ENCODE measurements at regions not wholly inside any gene's neighbourhood (a gene's known extent, or its start where the extent isn't known, plus 50 kb on each side); places are given as distances from the start of the nearest gene placed in this dataset.

DNA sequence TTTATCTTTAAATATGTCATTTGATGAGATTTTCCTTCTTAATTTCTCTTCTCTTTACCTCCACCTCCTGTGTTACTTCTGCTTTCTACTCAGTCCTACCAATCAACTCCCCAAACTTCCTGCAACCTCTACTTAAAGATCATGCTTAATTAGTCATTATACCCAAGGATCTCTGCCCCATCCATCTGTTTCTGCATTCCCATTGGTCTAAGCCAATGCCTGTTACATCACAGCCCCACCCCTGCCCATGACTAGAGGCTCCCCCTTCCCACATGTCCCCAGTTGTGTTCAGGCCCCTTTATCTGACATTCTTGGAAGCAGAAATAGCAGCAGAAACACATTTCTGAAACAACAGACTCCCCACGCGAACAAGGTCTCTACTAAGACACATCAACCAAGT is 319.1 kb upstream of the NFE2L3 start:
- TF ChIP-seq, protein P1, sequence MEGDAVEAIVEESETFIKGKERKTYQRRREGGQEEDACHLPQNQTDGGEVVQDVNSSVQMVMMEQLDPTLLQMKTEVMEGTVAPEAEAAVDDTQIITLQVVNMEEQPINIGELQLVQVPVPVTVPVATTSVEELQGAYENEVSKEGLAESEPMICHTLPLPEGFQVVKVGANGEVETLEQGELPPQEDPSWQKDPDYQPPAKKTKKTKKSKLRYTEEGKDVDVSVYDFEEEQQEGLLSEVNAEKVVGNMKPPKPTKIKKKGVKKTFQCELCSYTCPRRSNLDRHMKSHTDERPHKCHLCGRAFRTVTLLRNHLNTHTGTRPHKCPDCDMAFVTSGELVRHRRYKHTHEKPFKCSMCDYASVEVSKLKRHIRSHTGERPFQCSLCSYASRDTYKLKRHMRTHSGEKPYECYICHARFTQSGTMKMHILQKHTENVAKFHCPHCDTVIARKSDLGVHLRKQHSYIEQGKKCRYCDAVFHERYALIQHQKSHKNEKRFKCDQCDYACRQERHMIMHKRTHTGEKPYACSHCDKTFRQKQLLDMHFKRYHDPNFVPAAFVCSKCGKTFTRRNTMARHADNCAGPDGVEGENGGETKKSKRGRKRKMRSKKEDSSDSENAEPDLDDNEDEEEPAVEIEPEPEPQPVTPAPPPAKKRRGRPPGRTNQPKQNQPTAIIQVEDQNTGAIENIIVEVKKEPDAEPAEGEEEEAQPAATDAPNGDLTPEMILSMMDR (IDR thresholded peaks at IDR 0.05): no peak
- TF ChIP-seq POLR2A (IDR thresholded peaks at IDR 0.05) (no peak), EP300 (IDR thresholded peaks at IDR 0.05) (no peak)
